SH-SY5Y (cell line): ENCODE measurements at regions not wholly inside any gene's neighbourhood (a gene's known extent, or its start where the extent isn't known, plus 50 kb on each side); places are given as distances from the start of the nearest gene placed in this dataset.

Source experiments
- GATA2 ChIP-seq: IDR thresholded peaks from 2 replicates; pipeline ENCODE4 v1.6.1; 2011; ENCODE audit warnings: mild to moderate bottlenecking, low read depth, low read length
- GATA3 ChIP-seq: IDR thresholded peaks from 2 replicates; pipeline ENCODE4 v1.6.1; 2011; ENCODE audit warnings: low read depth, mild to moderate bottlenecking, low read length, moderate library complexity

DNA sequence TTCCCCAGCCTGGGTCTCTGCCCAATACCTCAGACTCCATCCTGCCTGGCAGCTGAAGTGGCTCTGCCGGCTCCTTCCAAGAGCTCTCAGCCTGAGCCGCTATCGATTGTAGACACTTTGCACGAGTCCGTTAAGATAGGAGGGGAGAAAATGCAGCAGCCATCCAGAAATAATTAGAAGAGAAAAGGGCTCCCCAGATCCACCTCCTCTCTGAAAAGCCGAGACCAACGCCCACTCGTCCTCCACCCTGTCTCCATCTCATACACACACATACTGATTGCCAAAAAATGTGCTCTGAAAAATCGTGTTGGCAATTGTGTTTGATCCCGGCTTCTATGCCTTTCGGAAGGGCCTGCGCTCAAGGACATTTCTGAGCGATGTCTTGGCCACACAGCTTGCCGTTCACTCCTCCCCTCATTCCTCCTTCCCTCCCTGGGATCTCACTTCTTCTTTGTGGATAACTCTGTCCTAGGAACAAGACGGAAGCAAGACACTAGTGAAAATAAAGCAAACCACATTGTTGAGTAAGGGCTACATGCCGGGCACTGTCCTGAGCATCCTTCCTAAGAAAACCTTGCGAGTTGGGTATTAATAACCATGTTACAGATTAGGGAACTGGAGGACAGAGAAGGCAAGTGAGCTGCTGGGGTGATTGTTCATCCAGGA, 372.8 kb upstream of the MYT1L start:
- TF ChIP-seq GATA2 (no peak), GATA3 (no peak)

- no peak for TF ChIP-seq GATA3
- no peak for TF ChIP-seq GATA2
Measured at GRCh38 chr2:2703172-2703571, 372.1 kb upstream of the MYT1L start.

GRCh38 chr2:2702385-2702784, 371.3 kb upstream of the MYT1L start:
- no peak for TF ChIP-seq GATA2
- TF ChIP-seq GATA3, result no peak

- no peak for TF ChIP-seq GATA3
- TF ChIP-seq GATA2, result no peak
Measured at GRCh38 chr2:2701813-2702212, 370.7 kb upstream of the MYT1L start.

DNA sequence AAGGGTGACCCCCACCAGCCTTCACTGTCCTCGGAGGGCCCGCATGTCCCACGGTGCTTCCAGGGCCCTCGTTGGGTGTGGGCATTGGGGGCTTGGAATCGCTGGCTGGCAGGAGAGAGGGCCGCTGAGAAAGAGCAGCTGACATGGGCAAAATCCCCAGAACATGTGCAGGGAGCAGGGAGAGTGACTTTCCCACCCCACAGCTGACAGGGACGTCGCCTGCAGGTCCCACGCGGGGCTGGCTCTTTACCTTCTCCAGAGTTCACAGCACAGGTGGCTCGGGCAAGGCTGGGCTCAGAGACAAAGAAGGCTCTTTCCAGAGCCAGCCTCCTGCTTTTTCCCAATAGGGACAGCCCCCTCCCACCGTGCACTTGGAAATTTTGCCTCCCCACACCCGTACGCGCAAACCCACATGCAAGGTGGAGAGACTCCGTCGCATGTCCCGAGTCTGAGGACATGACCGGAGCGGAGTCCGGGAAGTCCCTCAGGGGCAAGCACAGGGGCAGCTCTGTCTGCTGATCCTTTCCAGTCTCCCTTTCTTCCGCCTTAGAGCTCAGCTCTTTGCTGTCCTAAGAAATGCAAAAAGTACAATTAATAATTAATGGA, 370.2 kb upstream of the MYT1L start:
- TF ChIP-seq GATA2 (no peak), GATA3 (no peak)

DNA sequence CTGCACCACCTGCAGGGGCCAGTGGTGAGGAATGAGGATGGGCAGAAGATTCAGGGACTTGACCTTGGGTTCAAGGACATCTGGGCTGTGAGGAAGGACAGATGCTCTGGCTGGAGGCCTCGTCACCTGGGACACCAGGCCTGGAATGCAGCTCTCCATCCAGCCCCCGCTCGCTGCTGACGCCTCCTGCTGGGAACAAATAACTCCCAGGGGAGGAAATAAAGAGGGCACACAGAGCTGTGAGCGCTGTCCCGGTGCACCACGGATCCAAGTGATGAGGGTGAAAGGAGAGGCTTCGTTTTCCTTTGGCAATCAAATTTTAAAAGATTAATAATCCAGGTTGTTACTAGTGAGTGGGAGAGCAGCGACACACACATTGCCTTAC, 368.0 kb upstream of the MYT1L start:
- TF ChIP-seq GATA2 (no peak), GATA3 (no peak)

DNA sequence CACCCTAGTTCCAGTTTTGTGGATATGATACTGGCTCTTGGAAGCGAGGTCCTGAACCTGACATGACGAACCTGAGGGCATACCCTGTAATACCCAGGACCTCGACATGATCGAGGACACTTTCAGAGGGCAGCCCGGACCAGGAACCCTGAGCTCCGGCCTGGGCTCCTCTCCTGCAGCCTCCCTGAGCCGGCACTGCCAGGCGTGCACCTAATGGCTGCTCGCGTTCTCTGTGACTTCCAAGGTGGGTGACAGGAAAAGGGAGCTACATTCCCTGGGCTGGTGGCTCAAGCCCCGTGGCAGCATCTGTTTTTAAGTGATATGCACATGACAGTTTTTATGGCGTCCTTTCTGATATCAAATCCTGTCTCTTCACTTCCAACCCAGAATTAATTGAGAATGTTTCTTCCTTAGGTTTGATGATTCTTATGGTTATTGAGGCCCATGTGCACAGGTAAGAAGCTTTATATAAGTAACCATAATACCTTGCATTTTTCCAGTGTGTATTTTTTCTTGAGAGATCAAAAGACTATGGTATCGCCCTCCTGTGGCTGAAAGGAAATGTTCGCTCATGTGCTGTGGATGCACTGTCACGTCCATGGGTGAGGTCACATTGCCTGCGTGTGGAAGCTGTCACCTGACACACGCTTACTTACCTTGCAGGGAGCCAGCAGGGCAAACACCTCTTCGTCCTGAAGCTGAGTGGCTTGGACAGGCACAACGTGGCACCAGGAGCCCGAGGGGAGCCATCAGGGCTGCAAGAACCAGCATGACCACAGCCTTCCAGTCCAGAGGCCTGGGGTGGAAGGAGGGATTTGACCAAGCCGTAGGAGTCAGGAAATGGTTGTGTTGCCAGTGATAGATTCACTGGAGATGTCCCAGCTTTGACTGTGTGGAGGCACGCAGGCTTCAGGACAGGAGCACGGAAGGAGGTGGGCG, 367.4 kb upstream of the MYT1L start:
- no peak for TF ChIP-seq GATA2
- TF ChIP-seq GATA3, result no peak

DNA sequence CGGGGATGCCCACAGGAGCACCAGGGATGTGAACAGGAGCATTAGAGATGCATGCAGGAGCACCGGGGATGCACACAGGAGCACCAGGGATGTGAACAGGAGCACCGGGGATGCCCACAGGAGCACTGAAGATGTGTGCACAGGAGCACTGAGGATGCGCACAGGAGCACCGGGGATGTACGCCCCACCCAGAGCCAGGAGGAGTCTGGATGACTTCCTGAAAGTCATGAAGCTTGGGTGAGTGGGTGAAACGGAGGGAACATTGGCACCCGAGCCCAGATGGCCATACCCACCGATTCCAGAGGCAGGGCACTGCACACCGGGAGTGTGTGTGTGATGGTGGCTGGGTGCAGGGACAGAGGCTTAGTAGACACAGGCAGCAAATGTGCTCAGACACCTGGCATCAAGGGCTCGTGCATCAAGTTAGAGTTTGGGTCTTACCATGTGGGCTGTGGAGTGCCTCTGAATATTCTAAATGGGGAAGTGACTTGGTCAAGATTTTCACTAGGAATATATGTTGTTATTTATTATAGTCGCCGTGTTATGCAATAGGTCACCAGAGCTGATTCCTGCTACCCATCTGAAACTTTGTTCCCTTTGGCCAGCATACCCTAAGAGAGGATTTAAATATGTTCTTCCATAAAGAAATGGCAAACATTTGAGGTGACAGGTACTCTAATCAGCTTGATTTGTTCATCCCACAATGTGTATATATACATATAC, 365.8 kb upstream of the MYT1L start:
- no peak for TF ChIP-seq GATA2
- TF ChIP-seq GATA3, result no peak

GRCh38 chr2:2696325-2696724, 365.2 kb upstream of the MYT1L start:
- TF ChIP-seq GATA2, result no peak

- TF ChIP-seq GATA2, result no peak
- TF ChIP-seq GATA3, result no peak
Measured at GRCh38 chr2:2694746-2695145, 363.7 kb upstream of the MYT1L start.

GRCh38 chr2:2692599-2693389, 361.7 kb upstream of the MYT1L start:
- TF ChIP-seq GATA2, result no peak
- TF ChIP-seq GATA3, result no peak

GRCh38 chr2:2691419-2691818, 360.3 kb upstream of the MYT1L start:
- no peak for TF ChIP-seq GATA3
- no peak for TF ChIP-seq GATA2

DNA sequence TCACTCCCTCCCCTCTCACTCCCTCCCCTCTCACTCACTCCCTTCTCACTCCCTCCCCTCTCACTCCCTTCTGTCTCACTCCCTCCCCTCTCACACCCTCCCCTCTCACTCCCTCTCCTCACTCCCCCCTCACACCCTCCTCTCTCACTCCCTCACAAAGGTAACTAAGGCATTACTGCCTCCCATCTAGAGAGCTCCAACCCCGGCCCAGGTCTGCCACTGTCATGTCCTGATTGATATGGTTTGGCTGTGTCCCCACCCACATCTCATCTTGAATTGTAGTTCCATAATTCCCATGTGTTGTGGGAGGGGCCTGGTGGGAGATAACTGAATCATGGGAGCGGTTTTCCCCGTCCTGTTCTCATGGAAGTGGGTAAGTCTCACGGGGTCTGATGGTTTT, 359.9 kb upstream of the MYT1L start:
- TF ChIP-seq GATA3 (no peak), GATA2 (no peak)
